ENCODE measurements at regions not wholly inside any gene's neighbourhood (a gene's known extent, or its start where the extent isn't known, plus 50 kb on each side); places are given as distances from the start of the nearest gene placed in this dataset.

GRCh38 chr12:102565555-102565954 is 85.2 kb upstream of the IGF1 start:
- POLR2A ChIA-PET: no interaction called here
- CTCF ChIA-PET: no interaction called here
- no peak for TF ChIP-seq CTCF (IDR thresholded peaks at IDR 0.05; ENCODE audit: low read depth, low read length)

GRCh38 chr12:102564026-102564425 is 83.7 kb upstream of the IGF1 start:
- H3K27me3 ChIP-seq (ENCODE audit: control insufficient read depth, insufficient read depth, low read length): no peaks in the 10 kb centered on the region
- no peak overlapping the region for H3K4me3 ChIP-seq (ENCODE audit: low read depth, low read length)
- H3K27ac ChIP-seq (ENCODE audit: low read depth, low read length): no peak overlapping the region
- H3K9me3 ChIP-seq (ENCODE audit: control insufficient read depth, insufficient read depth, low read length): no peaks in the 10 kb centered on the region
- TF ChIP-seq CTCF (IDR thresholded peaks at IDR 0.05; ENCODE audit: low read depth, low read length): no peak
- CTCF ChIA-PET: interaction anchor here (0.6 kb wide), 1 partner anchor 469 kb away, joined by 3 read pairs; no protein-coding TSS in a partner anchor
- POLR2A ChIA-PET: no interaction called here
- DNase-seq (ENCODE audit: low read depth, low spot score): no peak

More at GRCh38 chr12:102565555-102565954, 85.2 kb upstream of the IGF1 start:
- Histone ChIP-seq H3K27ac (ENCODE audit: low read depth, low read length) (no peak overlapping the region), H3K4me3 (ENCODE audit: low read depth, low read length) (no peak overlapping the region), H3K27me3 (ENCODE audit: control insufficient read depth, insufficient read depth, low read length) (no peaks in the 10 kb centered on the region), H3K9me3 (ENCODE audit: control insufficient read depth, insufficient read depth, low read length) (no peaks in the 10 kb centered on the region)
- no peak for DNase-seq (ENCODE audit: low read depth, low spot score)

GRCh38 chr12:102562836-102563425 is 82.6 kb upstream of the IGF1 start:
- H3K27me3 ChIP-seq (ENCODE audit: control insufficient read depth, insufficient read depth, low read length): no peaks in the 10 kb centered on the region
- H3K4me3 ChIP-seq (ENCODE audit: low read depth, low read length): no peak overlapping the region
- no peak for DNase-seq (ENCODE audit: low read depth, low spot score)
- POLR2A ChIA-PET: no interaction called here
- H3K9me3 ChIP-seq (ENCODE audit: control insufficient read depth, insufficient read depth, low read length): no peaks in the 10 kb centered on the region
- TF ChIP-seq CTCF (IDR thresholded peaks at IDR 0.05; ENCODE audit: low read depth, low read length): no peak
- CTCF ChIA-PET: no interaction called here
- H3K27ac ChIP-seq (ENCODE audit: low read depth, low read length): no peak overlapping the region

GRCh38 chr12:102551186-102551585 is 70.8 kb upstream of the IGF1 start:
- Histone ChIP-seq H3K27me3 (ENCODE audit: control insufficient read depth, insufficient read depth, low read length) (no peaks in the 10 kb centered on the region), H3K4me3 (ENCODE audit: low read depth, low read length) (no peak overlapping the region), H3K9me3 (ENCODE audit: control insufficient read depth, insufficient read depth, low read length) (no peaks in the 10 kb centered on the region), H3K27ac (ENCODE audit: low read depth, low read length) (no peak overlapping the region)
- no peak for TF ChIP-seq CTCF (IDR thresholded peaks at IDR 0.05; ENCODE audit: low read depth, low read length)
- ChIA-PET CTCF (no interaction called here), POLR2A (no interaction called here)
- no peak for DNase-seq (ENCODE audit: low read depth, low spot score)

GRCh38 chr12:102549691-102550090 is 69.3 kb upstream of the IGF1 start:
- no peak for DNase-seq (ENCODE audit: low read depth, low spot score)
- CTCF ChIA-PET: interaction anchor here (1.3 kb wide), 1 partner anchor 65 kb away, joined by 5 read pairs; no protein-coding TSS in a partner anchor
- H3K4me3 ChIP-seq (ENCODE audit: low read depth, low read length): no peak overlapping the region
- H3K9me3 ChIP-seq (ENCODE audit: control insufficient read depth, insufficient read depth, low read length): no peaks in the 10 kb centered on the region
- H3K27me3 ChIP-seq (ENCODE audit: control insufficient read depth, insufficient read depth, low read length): no peaks in the 10 kb centered on the region
- no peak for TF ChIP-seq CTCF (IDR thresholded peaks at IDR 0.05; ENCODE audit: low read depth, low read length)
- POLR2A ChIA-PET: no interaction called here
- H3K27ac ChIP-seq (ENCODE audit: low read depth, low read length): no peak overlapping the region

All from AG04450 (cell line).